ENCODE measurements at regions not wholly inside any gene's neighbourhood (a gene's known extent, or its start where the extent isn't known, plus 50 kb on each side); places are given as distances from the start of the nearest gene placed in this dataset.

DNA sequence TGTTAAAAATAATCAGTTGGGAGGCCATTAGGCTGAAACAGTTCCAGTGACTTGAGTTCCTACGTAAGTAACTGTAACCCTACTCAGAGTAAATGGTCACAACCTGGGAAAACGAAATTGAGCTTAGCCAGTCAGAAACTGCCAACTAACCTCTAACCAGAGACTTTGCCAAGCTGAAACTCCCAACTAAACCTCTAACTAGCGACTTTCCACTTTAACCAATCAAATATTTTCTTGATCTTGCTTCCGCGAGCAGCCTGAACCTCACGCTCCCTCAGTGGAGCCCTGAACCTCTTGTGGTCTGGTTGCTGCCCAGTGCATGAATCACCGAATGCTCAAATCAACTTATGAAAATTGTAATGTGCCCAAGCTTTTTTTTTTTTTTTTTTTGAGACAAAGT lies 156.2 kb downstream of the MED10 start:
- no peaks in the 10 kb centered on the region for H3K4me1 ChIP-seq (ENCODE audit: control insufficient read depth, insufficient read depth, low read length)
- no peaks in the 10 kb centered on the region for H3K9me3 ChIP-seq (ENCODE audit: control insufficient read depth, low read length)
- Mint-ChIP-seq H3K4me1 (peaks cover 8% of the 10 kb centered on the region), H3K27ac (no peak overlapping the region), H3K4me3 (no peak overlapping the region), H3K27me3 (ENCODE audit: insufficient read depth) (peaks cover 2% of the 10 kb centered on the region), H3K36me3 (ENCODE audit: low read depth) (no peaks in the 10 kb centered on the region), H3K9me3 (peaks cover 14% of the 10 kb centered on the region)
- no peaks in the 10 kb centered on the region for H3K27me3 ChIP-seq (ENCODE audit: control insufficient read depth, insufficient read depth, low read length, poor library complexity, severe bottlenecking)
- no peak overlapping the region for H3K4me3 ChIP-seq (ENCODE audit: low read length)
- H3K9ac ChIP-seq (ENCODE audit: extremely low read depth, low read length, poor library complexity, severe bottlenecking), result no peak overlapping the region
- TF ChIP-seq, protein P1, sequence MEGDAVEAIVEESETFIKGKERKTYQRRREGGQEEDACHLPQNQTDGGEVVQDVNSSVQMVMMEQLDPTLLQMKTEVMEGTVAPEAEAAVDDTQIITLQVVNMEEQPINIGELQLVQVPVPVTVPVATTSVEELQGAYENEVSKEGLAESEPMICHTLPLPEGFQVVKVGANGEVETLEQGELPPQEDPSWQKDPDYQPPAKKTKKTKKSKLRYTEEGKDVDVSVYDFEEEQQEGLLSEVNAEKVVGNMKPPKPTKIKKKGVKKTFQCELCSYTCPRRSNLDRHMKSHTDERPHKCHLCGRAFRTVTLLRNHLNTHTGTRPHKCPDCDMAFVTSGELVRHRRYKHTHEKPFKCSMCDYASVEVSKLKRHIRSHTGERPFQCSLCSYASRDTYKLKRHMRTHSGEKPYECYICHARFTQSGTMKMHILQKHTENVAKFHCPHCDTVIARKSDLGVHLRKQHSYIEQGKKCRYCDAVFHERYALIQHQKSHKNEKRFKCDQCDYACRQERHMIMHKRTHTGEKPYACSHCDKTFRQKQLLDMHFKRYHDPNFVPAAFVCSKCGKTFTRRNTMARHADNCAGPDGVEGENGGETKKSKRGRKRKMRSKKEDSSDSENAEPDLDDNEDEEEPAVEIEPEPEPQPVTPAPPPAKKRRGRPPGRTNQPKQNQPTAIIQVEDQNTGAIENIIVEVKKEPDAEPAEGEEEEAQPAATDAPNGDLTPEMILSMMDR (conservative IDR thresholded peaks at IDR 0.05), result no peak
- H3K36me3 ChIP-seq (ENCODE audit: control insufficient read depth, insufficient read depth, low read length), result no peaks in the 10 kb centered on the region
- H3K27ac ChIP-seq (ENCODE audit: low read depth, low read length), result no peak overlapping the region
- WGBS, 2 experiments (ENCODE audit: insufficient coverage in 1 of 2, insufficient read length in 1 of 2), result 80 to 82% methylated on average over 5 to 7 of the region's 7 CpGs
- DNase-seq, result no peak

DNA sequence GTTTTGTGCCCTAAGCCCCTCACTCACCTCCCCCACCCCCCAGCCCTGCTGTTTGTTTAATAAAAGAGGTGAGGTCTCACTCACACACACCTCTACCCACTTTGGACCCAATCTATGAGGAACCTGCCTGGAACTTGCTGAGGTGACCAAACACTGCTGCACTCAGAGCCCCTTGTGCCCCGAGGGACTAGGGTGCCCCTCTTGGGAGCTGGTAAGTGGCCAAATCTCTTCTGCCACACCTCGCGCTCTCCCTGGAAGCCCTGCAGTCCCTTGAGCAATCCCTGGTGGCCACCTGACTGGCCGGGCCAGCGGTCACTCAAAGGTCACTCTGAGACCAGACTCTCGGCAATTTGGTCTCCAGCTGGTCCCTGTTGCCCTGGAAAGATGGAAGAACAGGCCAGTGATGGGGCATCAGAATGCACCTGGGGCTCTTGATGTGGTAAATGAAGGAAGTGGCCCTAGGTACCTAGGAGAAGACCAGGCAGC lies 157.2 kb downstream of the MED10 start:
- no peaks in the 10 kb centered on the region for H3K27me3 ChIP-seq (ENCODE audit: control insufficient read depth, insufficient read depth, low read length, poor library complexity, severe bottlenecking)
- peaks cover 14% of the 10 kb centered on the region for H3K9me3 Mint-ChIP-seq
- WGBS, 2 experiments (ENCODE audit: insufficient coverage in 1 of 2, insufficient read length in 1 of 2), result 93 to 94% methylated on average over 5 to 6 of the region's 6 CpGs
- TF ChIP-seq, protein P1 (conservative IDR thresholded peaks at IDR 0.05), result no peak
- no peak overlapping the region for H3K9ac ChIP-seq (ENCODE audit: extremely low read depth, low read length, poor library complexity, severe bottlenecking)
- no peaks in the 10 kb centered on the region for H3K36me3 Mint-ChIP-seq (ENCODE audit: low read depth)
- H3K4me1 ChIP-seq (ENCODE audit: control insufficient read depth, insufficient read depth, low read length), result no peaks in the 10 kb centered on the region
- H3K27me3 Mint-ChIP-seq (ENCODE audit: insufficient read depth), result peaks cover 2% of the 10 kb centered on the region
- no peak overlapping the region for H3K4me3 Mint-ChIP-seq
- no peaks in the 10 kb centered on the region for H3K36me3 ChIP-seq (ENCODE audit: control insufficient read depth, insufficient read depth, low read length)
- H3K4me3 ChIP-seq (ENCODE audit: low read length), result no peak overlapping the region
- no peaks in the 10 kb centered on the region for H3K9me3 ChIP-seq (ENCODE audit: control insufficient read depth, low read length)
- DNase-seq, result no peak
- H3K27ac Mint-ChIP-seq, result no peak overlapping the region
- peaks cover 8% of the 10 kb centered on the region for H3K4me1 Mint-ChIP-seq
- no peak overlapping the region for H3K27ac ChIP-seq (ENCODE audit: low read depth, low read length)

DNA sequence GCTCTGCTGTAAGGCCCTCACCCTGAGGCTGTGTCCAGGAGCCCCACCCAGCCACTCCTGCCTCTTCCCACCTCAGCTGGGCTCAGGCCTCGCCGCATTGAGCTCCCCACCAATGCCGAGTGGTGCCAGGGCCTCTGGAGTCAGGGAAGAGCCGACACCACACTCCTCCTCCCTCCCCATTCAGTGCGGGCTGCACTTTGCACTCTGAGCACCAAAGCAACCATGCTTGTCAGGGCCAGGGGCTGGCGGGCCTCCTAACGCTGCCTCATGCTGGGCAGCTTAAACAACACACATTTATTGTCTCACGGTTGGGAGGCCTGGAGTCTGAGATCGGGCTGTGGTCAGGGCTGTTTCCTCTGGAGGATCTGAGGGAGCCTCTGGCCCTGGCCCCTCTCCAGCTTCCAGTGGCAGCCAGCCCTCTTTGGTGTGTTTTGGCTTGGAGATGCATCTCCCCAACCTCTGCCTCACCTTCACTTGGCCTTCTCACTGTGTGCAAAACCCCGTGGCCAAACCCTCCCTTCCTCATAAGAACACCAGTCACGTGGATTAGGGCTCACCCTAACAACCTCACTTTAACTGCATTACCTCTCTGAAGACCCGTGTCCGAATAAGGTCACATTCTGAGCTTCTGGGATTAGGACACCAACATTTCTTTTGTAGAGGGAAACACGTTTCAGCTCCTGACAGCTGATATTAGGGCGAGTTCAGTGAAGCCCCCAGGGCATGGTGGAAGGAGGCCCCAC lies 157.8 kb downstream of the MED10 start:
- WGBS, 2 experiments (ENCODE audit: insufficient coverage in 1 of 2, insufficient read length in 1 of 2), result 77% methylated on average over 5 to 15 of the region's 15 CpGs

More for the DNA sequence above, 157.8 kb downstream of the MED10 start:
- Mint-ChIP-seq H3K4me3 (no peak overlapping the region), H3K36me3 (ENCODE audit: low read depth) (no peaks in the 10 kb centered on the region), H3K27me3 (ENCODE audit: insufficient read depth) (peaks cover 2% of the 10 kb centered on the region), H3K4me1 (peaks cover 8% of the 10 kb centered on the region), H3K27ac (peak overlapping the region; percentile 30), H3K9me3 (peaks cover 14% of the 10 kb centered on the region)
- TF ChIP-seq, protein P1 (conservative IDR thresholded peaks at IDR 0.05), result no peak
- Histone ChIP-seq H3K9ac (ENCODE audit: extremely low read depth, low read length, poor library complexity, severe bottlenecking) (no peak overlapping the region), H3K27ac (ENCODE audit: low read depth, low read length) (no peak overlapping the region), H3K27me3 (ENCODE audit: control insufficient read depth, insufficient read depth, low read length, poor library complexity, severe bottlenecking) (no peaks in the 10 kb centered on the region), H3K9me3 (ENCODE audit: control insufficient read depth, low read length) (no peaks in the 10 kb centered on the region), H3K4me1 (ENCODE audit: control insufficient read depth, insufficient read depth, low read length) (no peaks in the 10 kb centered on the region), H3K36me3 (ENCODE audit: control insufficient read depth, insufficient read depth, low read length) (no peaks in the 10 kb centered on the region), H3K4me3 (ENCODE audit: low read length) (no peak overlapping the region)
- peak; percentile 64 for DNase-seq
